ENCODE measurements at regions not wholly inside any gene's neighbourhood (a gene's known extent, or its start where the extent isn't known, plus 50 kb on each side); places are given as distances from the start of the nearest gene placed in this dataset.

DNA sequence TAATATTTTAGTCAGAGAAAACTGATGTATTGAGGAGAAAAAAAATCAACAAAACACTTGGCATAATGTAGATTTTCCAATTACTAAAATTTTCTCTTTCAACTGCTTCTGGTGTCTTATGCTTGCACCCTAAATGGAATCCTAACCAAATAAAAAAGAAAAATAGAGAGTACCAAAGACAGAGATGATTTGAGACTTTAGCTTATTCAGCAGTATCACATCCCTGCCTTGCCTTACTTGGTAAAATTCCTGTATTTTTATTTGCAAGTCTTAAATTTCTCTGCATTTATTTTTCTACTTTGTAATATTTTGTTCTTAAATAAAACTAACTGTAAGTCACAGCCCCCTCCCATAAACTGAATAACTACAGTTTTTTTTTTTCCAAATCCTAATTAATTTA lies 950.5 kb upstream of the INTU start:
- no peak for DNase-seq
- Mint-ChIP-seq H3K27me3 (no peaks in the 10 kb centered on the region), H3K9me3 (no peaks in the 10 kb centered on the region), H3K27ac (no peak overlapping the region), H3K36me3 (no peaks in the 10 kb centered on the region), H3K4me1 (no peaks in the 10 kb centered on the region), H3K4me3 (no peak overlapping the region)
- no peak for ATAC-seq (replicated peaks)

GRCh38 chr4:126686491-126686890 lies 946.3 kb upstream of the INTU start:
- DNase-seq, result no peak
- Mint-ChIP-seq H3K36me3 (no peaks in the 10 kb centered on the region), H3K4me3 (no peak overlapping the region)

GRCh38 chr4:126687655-126688358 lies 945.0 kb upstream of the INTU start:
- DNase-seq (no peak), ATAC-seq (replicated peaks) (no peak)
- no peaks in the 10 kb centered on the region for H3K36me3 Mint-ChIP-seq
- no peaks in the 10 kb centered on the region for H3K4me1 Mint-ChIP-seq
- no peak overlapping the region for H3K27ac Mint-ChIP-seq
- no peak overlapping the region for H3K4me3 Mint-ChIP-seq
- H3K9me3 Mint-ChIP-seq, result no peaks in the 10 kb centered on the region
- H3K27me3 Mint-ChIP-seq, result no peaks in the 10 kb centered on the region

More at GRCh38 chr4:126686491-126686890, 946.3 kb upstream of the INTU start:
- Mint-ChIP-seq H3K4me1 (no peaks in the 10 kb centered on the region), H3K27ac (no peak overlapping the region), H3K27me3 (no peaks in the 10 kb centered on the region), H3K9me3 (no peaks in the 10 kb centered on the region)
- no peak for ATAC-seq (replicated peaks)

DNA sequence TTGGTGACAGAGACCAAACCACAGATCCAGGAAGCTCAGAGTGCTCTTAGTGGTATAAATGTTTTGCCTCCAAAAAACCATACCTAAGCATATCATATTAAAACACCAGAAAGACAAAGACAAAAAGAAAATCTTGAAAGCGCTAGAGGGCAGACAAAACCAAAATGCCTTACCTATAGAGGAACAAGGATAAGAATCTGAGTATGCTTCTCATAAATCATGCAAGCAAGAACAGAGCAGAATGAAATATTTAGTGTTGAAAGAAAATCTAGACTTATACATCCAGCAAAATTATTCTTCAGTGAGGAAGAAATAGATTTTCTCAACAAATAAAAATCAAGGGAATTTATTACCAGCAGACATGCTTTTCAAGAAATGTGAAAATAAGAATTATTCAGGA lies 941.0 kb upstream of the INTU start:
- Mint-ChIP-seq H3K4me1 (no peaks in the 10 kb centered on the region), H3K27ac (no peak overlapping the region), H3K4me3 (no peak overlapping the region), H3K36me3 (no peaks in the 10 kb centered on the region), H3K9me3 (no peaks in the 10 kb centered on the region), H3K27me3 (no peaks in the 10 kb centered on the region)
- ATAC-seq (replicated peaks) (no peak), DNase-seq (no peak)

GRCh38 chr4:126697748-126698147 lies 935.0 kb upstream of the INTU start:
- Mint-ChIP-seq H3K36me3 (no peaks in the 10 kb centered on the region), H3K27ac (no peak overlapping the region), H3K4me1 (no peaks in the 10 kb centered on the region), H3K27me3 (no peaks in the 10 kb centered on the region), H3K4me3 (no peak overlapping the region), H3K9me3 (peaks cover 3% of the 10 kb centered on the region in 2 donors)
- ATAC-seq (replicated peaks) (no peak), DNase-seq (no peak)

DNA sequence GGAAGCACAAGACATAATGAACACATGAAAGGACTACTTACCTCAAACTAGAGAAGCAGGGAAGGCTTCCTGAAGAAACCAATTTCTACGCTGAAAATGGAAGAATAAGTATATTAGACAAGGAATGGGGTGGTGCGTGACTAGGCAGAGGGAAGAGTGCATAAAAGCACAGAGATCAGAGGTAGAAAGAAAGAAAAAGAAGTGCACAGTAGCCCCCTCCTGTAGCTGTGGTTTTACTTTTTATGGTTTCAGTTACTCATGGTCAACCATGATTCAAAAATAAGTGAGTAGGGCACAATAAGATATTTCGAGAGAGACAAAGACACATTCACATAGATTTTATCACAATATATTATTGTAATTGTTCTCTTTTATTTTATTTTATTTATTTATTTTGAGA lies 934.5 kb upstream of the INTU start:
- Mint-ChIP-seq H3K4me1 (no peaks in the 10 kb centered on the region), H3K27ac (no peak overlapping the region), H3K27me3 (no peaks in the 10 kb centered on the region), H3K9me3 (peaks cover 3% of the 10 kb centered on the region in 2 donors), H3K4me3 (no peak overlapping the region), H3K36me3 (no peaks in the 10 kb centered on the region)
- no peak for ATAC-seq (replicated peaks)
- no peak for DNase-seq

DNA sequence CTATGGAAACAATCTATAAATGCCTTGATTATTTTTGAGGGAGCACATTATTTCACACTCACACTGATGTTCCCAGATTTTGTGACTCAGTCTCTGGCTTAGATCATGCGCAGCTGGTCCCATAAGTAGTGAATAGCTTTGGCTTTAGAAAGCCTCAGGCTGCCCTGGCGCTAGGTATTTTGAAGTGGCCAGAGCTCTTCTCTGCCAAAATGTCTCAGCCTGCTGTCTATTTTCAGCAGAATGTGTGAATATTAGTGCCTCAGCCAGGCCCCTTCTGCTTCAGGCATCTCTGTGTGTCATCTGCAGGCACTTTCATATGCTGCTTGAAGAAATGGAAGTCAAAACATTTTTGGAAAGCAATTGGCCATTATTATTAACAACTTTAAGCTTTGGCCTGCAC lies 931.0 kb upstream of the INTU start:
- no peaks in the 10 kb centered on the region for H3K4me1 Mint-ChIP-seq
- DNase-seq, result no peak
- no peak overlapping the region for H3K4me3 Mint-ChIP-seq
- H3K9me3 Mint-ChIP-seq, result peaks cover 3% of the 10 kb centered on the region in 2 donors
- ATAC-seq (replicated peaks), result no peak
- H3K27ac Mint-ChIP-seq, result no peak overlapping the region
- no peaks in the 10 kb centered on the region for H3K27me3 Mint-ChIP-seq
- no peaks in the 10 kb centered on the region for H3K36me3 Mint-ChIP-seq

DNA sequence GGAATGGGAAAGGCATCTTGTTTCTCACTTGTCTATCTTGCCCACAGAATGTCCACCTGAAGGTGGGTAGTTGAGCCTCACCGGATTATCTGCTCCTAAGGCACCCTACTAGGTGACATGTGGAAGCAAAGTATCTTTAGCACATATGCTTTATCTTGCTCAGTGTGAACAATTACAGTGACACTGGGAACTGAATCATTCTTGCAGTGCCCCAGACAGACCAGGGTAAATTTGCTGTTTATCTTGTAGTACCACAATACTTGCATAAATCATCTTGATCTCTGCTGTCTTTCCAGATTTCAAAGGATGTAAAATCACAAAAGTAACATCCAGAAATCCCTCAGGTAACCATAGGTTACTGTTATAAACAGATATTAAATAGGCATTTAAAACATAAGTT lies 930.0 kb upstream of the INTU start:
- H3K9me3 Mint-ChIP-seq, result peaks cover 3% of the 10 kb centered on the region in 2 donors
- H3K4me3 Mint-ChIP-seq, result no peak overlapping the region
- no peaks in the 10 kb centered on the region for H3K4me1 Mint-ChIP-seq
- ATAC-seq (replicated peaks) (no peak), DNase-seq (no peak)
- no peak overlapping the region for H3K27ac Mint-ChIP-seq
- no peaks in the 10 kb centered on the region for H3K27me3 Mint-ChIP-seq
- H3K36me3 Mint-ChIP-seq, result no peaks in the 10 kb centered on the region

- ATAC-seq (replicated peaks), result no peak
- Mint-ChIP-seq H3K36me3 (no peaks in the 10 kb centered on the region), H3K27me3 (no peaks in the 10 kb centered on the region), H3K4me1 (no peaks in the 10 kb centered on the region), H3K27ac (no peak overlapping the region), H3K4me3 (no peak overlapping the region), H3K9me3 (peaks cover 0 to 4% of the 10 kb centered on the region in 2 donors)
- DNase-seq, result no peak
These were observed 927.5 kb upstream of the INTU start for GRCh38 chr4:126705266-126705665.

DNA sequence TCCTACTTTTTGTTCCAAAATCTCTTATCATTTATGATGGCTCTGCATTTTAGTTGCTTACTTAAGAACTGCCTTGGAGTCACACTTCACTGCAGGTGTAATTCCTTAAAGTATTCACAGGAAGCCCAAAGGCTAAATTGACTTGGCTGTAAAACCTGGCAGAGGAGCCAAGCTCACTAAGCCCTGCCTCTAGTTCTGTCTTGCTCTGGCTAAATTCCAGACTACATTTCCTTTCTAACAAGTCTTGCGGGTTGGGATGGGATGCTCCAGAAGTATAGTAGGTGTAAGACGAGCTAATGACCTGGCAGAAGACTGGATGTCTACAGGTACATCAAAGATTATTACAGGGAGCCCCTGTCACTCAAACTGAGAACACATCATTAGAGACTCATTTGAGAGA lies 924.0 kb upstream of the INTU start:
- DNase-seq (no peak), ATAC-seq (replicated peaks) (no peak)
- Mint-ChIP-seq H3K27ac (no peak overlapping the region), H3K27me3 (no peaks in the 10 kb centered on the region), H3K4me3 (no peak overlapping the region), H3K4me1 (no peaks in the 10 kb centered on the region), H3K36me3 (no peaks in the 10 kb centered on the region), H3K9me3 (peaks cover 0 to 4% of the 10 kb centered on the region in 2 donors)

- DNase-seq, result no peak
- no peak overlapping the region for H3K4me3 Mint-ChIP-seq
- H3K9me3 Mint-ChIP-seq, result peaks cover 2 to 4% of the 10 kb centered on the region in 2 donors
- H3K27me3 Mint-ChIP-seq, result no peaks in the 10 kb centered on the region
- H3K27ac Mint-ChIP-seq, result no peak overlapping the region
- H3K36me3 Mint-ChIP-seq, result no peaks in the 10 kb centered on the region
- no peaks in the 10 kb centered on the region for H3K4me1 Mint-ChIP-seq
- no peak for ATAC-seq (replicated peaks)
These were observed 921.8 kb upstream of the INTU start for GRCh38 chr4:126710935-126711334.

GRCh38 chr4:126715067-126715466 lies 917.7 kb upstream of the INTU start:
- no peaks in the 10 kb centered on the region for H3K36me3 Mint-ChIP-seq

DNA sequence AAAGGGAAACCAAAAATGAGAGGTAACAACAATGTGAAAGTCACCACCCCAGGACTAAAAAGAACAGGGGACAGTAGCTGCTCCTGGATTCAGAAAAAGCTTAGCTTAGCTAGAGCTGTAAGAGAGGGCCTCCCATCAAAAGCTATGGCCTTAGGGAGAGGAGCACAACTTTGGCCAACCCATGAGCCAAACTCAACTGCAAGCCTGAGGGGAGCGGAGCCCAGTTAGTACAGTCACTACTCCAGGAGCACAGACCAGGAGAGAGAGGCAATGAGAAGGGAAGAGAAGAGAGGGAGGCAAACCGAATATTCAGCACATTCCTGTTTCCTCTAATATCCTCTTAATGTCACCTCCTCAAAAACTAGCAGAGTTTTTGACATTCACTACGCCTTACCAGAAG lies 917.1 kb upstream of the INTU start:
- ATAC-seq (replicated peaks), result no peak
- H3K9me3 Mint-ChIP-seq, result peaks cover 7 to 9% of the 10 kb centered on the region in 2 donors
- H3K4me3 Mint-ChIP-seq, result no peak overlapping the region
- no peaks in the 10 kb centered on the region for H3K4me1 Mint-ChIP-seq
- H3K27ac Mint-ChIP-seq, result no peak overlapping the region
- DNase-seq, result no peak
- H3K27me3 Mint-ChIP-seq, result no peaks in the 10 kb centered on the region
- H3K36me3 Mint-ChIP-seq, result no peaks in the 10 kb centered on the region

More at GRCh38 chr4:126715067-126715466, 917.7 kb upstream of the INTU start:
- no peaks in the 10 kb centered on the region for H3K4me1 Mint-ChIP-seq
- no peak overlapping the region for H3K27ac Mint-ChIP-seq
- ATAC-seq (replicated peaks), result no peak
- peaks cover 7 to 9% of the 10 kb centered on the region in 2 donors for H3K9me3 Mint-ChIP-seq
- H3K4me3 Mint-ChIP-seq, result no peak overlapping the region
- no peak for DNase-seq
- H3K27me3 Mint-ChIP-seq, result no peaks in the 10 kb centered on the region

GRCh38 chr4:126718136-126718535 lies 914.6 kb upstream of the INTU start:
- no peak for DNase-seq
- Mint-ChIP-seq H3K9me3 (peaks cover 8 to 9% of the 10 kb centered on the region in 2 donors), H3K36me3 (no peaks in the 10 kb centered on the region), H3K4me1 (no peaks in the 10 kb centered on the region), H3K27ac (no peak overlapping the region), H3K27me3 (no peaks in the 10 kb centered on the region), H3K4me3 (no peak overlapping the region)
- no peak for ATAC-seq (replicated peaks)

DNA sequence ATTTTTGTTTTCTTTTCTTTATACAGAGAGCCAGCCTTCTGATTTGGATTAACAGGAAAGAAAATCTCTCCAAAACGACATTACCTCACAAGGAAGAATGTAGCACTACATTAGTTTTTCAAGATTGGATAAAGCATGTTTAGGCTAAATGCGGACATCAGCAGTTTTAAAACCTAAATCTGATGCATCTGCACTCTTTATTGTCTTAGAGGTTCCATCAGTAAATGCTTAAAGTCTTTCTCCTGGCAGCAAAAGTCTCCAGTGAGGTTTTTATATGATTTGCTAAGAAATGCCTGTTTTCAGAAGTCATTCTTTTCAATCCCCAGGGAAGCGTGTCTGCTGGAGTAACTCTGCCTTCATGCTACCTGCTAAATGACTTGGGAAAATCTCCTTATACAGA lies 912.9 kb upstream of the INTU start:
- Mint-ChIP-seq H3K9me3 (peaks cover 6 to 9% of the 10 kb centered on the region in 2 donors), H3K4me1 (no peaks in the 10 kb centered on the region)
- ATAC-seq (replicated peaks), result no peak

GRCh38 chr4:126725906-126726305 lies 906.9 kb upstream of the INTU start:
- H3K27ac Mint-ChIP-seq, result no peak overlapping the region
- H3K4me3 Mint-ChIP-seq, result no peak overlapping the region
- H3K27me3 Mint-ChIP-seq, result no peaks in the 10 kb centered on the region
- no peaks in the 10 kb centered on the region for H3K4me1 Mint-ChIP-seq
- no peaks in the 10 kb centered on the region for H3K36me3 Mint-ChIP-seq
- ATAC-seq (replicated peaks) (no peak), DNase-seq (no peak)
- H3K9me3 Mint-ChIP-seq, result peaks cover 0 to 1% of the 10 kb centered on the region in 2 donors

More for the DNA sequence above, 912.9 kb upstream of the INTU start:
- Mint-ChIP-seq H3K27ac (no peak overlapping the region), H3K36me3 (no peaks in the 10 kb centered on the region), H3K27me3 (no peaks in the 10 kb centered on the region), H3K4me3 (no peak overlapping the region)
- no peak for DNase-seq
